SJSA1 (cell line): ENCODE measurements at regions not wholly inside any gene's neighbourhood (a gene's known extent, or its start where the extent isn't known, plus 50 kb on each side); places are given as distances from the start of the nearest gene placed in this dataset.

Source experiments
- DNase-seq, 2 experiments: peaks; one replicate each; pipeline ENCODE4 v3.0.0-alpha.2; 2015 to 2020; ENCODE audit warnings: low spot score in 2 of 2, low read depth in 1 of 2
- H3K27ac ChIP-seq: fragments of 250-450 bp; sonication (Bioruptor Pico); 2 replicates; pipeline ENCODE4 v1.5.1; 2020; ENCODE audit warnings: mild to moderate bottlenecking, moderate library complexity
- H3K27me3 ChIP-seq: fragments of 250-450 bp; sonication (Bioruptor Pico); replicated peaks from 2 replicates; pipeline ENCODE4 v1.5.1; 2020; ENCODE audit warnings: mild to moderate bottlenecking, moderate library complexity
- H3K36me3 ChIP-seq: fragments of 250-450 bp; sonication (Bioruptor Pico); 2 replicates; pipeline ENCODE4 v1.5.1; 2020; ENCODE audit warnings: mild to moderate bottlenecking
- H3K4me1 ChIP-seq: fragments of 250-450 bp; sonication (Bioruptor Pico); replicated peaks from 2 replicates; pipeline ENCODE4 v1.6.1; 2021; ENCODE audit warnings: mild to moderate bottlenecking
- H3K4me3 ChIP-seq: fragments of 250-450 bp; sonication (Bioruptor Pico); 2 replicates; pipeline ENCODE4 v1.5.1; 2020; ENCODE audit warnings: mild to moderate bottlenecking
- H3K9me3 ChIP-seq: fragments of 250-450 bp; sonication (Bioruptor Pico); replicated peaks from 2 replicates; pipeline ENCODE4 v1.5.1; 2020; ENCODE audit warnings: mild to moderate bottlenecking

GRCh38 chr15:46456456-46456855, 821.6 kb downstream of the SQOR start:
- no peak for DNase-seq
- Histone ChIP-seq H3K4me3 (no peak overlapping the region), H3K27ac (no peak overlapping the region), H3K27me3 (no peaks in the 10 kb centered on the region), H3K4me1 (no peaks in the 10 kb centered on the region), H3K9me3 (0 out of 2 replicates have a peak, but pooled peaks cover 3% of the 10 kb centered on the region), H3K36me3 (no peaks in the 10 kb centered on the region)

GRCh38 chr15:46460431-46461094, 825.7 kb downstream of the SQOR start:
- no peak overlapping the region for H3K27ac ChIP-seq
- no peak overlapping the region for H3K4me3 ChIP-seq

GRCh38 chr15:46461416-46461815, 826.6 kb downstream of the SQOR start:
- DNase-seq: no peak
- Histone ChIP-seq H3K27ac (no peak overlapping the region), H3K36me3 (no peaks in the 10 kb centered on the region), H3K27me3 (no peaks in the 10 kb centered on the region), H3K4me1 (no peaks in the 10 kb centered on the region), H3K9me3 (no peaks in the 10 kb centered on the region; the same call in 1 of the 2 replicates), H3K4me3 (no peak overlapping the region)

More at GRCh38 chr15:46460431-46461094, 825.7 kb downstream of the SQOR start:
- no peaks in the 10 kb centered on the region; the same call in 1 of the 2 replicates for H3K9me3 ChIP-seq
- DNase-seq: no peak
- no peaks in the 10 kb centered on the region for H3K36me3 ChIP-seq
- H3K27me3 ChIP-seq: no peaks in the 10 kb centered on the region
- H3K4me1 ChIP-seq: no peaks in the 10 kb centered on the region

- H3K36me3 ChIP-seq: no peaks in the 10 kb centered on the region
- no peaks in the 10 kb centered on the region; the same call in 1 of the 2 replicates for H3K9me3 ChIP-seq
- no peak for DNase-seq
- no peak overlapping the region for H3K4me3 ChIP-seq
- H3K27me3 ChIP-seq: no peaks in the 10 kb centered on the region
- no peaks in the 10 kb centered on the region for H3K4me1 ChIP-seq
- no peak overlapping the region for H3K27ac ChIP-seq
These were observed 832.2 kb downstream of the SQOR start for GRCh38 chr15:46467041-46467440.

- H3K4me1 ChIP-seq: no peaks in the 10 kb centered on the region
These were observed 836.3 kb downstream of the SQOR start for GRCh38 chr15:46471096-46471495.

GRCh38 chr15:46489276-46489675, 854.4 kb downstream of the SQOR start:
- H3K36me3 ChIP-seq: no peaks in the 10 kb centered on the region
- no peak overlapping the region for H3K27ac ChIP-seq
- H3K27me3 ChIP-seq: no peaks in the 10 kb centered on the region
- DNase-seq: no peak
- H3K4me3 ChIP-seq: no peak overlapping the region
- no peaks in the 10 kb centered on the region for H3K9me3 ChIP-seq
- H3K4me1 ChIP-seq: no peaks in the 10 kb centered on the region

More at GRCh38 chr15:46471096-46471495, 836.3 kb downstream of the SQOR start:
- Histone ChIP-seq H3K27me3 (no peaks in the 10 kb centered on the region), H3K27ac (no peak overlapping the region), H3K9me3 (no peaks in the 10 kb centered on the region; the same call in 1 of the 2 replicates), H3K36me3 (no peaks in the 10 kb centered on the region), H3K4me3 (no peak overlapping the region)
- no peak for DNase-seq

- Histone ChIP-seq H3K36me3 (no peaks in the 10 kb centered on the region), H3K9me3 (no peaks in the 10 kb centered on the region; the same call in 1 of the 2 replicates), H3K27ac (no peak overlapping the region), H3K4me3 (no peak overlapping the region), H3K27me3 (no peaks in the 10 kb centered on the region), H3K4me1 (no peaks in the 10 kb centered on the region)
- DNase-seq: no peak
These were observed 861.8 kb downstream of the SQOR start for GRCh38 chr15:46496491-46497115.

- no peak for DNase-seq
- Histone ChIP-seq H3K36me3 (no peaks in the 10 kb centered on the region), H3K4me1 (no peaks in the 10 kb centered on the region), H3K9me3 (no peaks in the 10 kb centered on the region; the same call in 1 of the 2 replicates), H3K27ac (no peak overlapping the region), H3K4me3 (no peak overlapping the region), H3K27me3 (no peaks in the 10 kb centered on the region)
These were observed 867.8 kb downstream of the SQOR start for GRCh38 chr15:46502667-46503066.

- Histone ChIP-seq H3K4me1 (no peaks in the 10 kb centered on the region), H3K9me3 (no peaks in the 10 kb centered on the region), H3K27me3 (no peaks in the 10 kb centered on the region), H3K36me3 (no peaks in the 10 kb centered on the region), H3K27ac (no peak overlapping the region), H3K4me3 (no peak overlapping the region)
- no peak for DNase-seq
These were observed 883.6 kb downstream of the SQOR start for GRCh38 chr15:46518381-46518780.

GRCh38 chr15:46523701-46524100, 888.9 kb downstream of the SQOR start:
- H3K4me3 ChIP-seq: no peak overlapping the region
- no peaks in the 10 kb centered on the region for H3K9me3 ChIP-seq
- H3K36me3 ChIP-seq: no peaks in the 10 kb centered on the region
- DNase-seq: no peak
- no peaks in the 10 kb centered on the region for H3K4me1 ChIP-seq
- no peaks in the 10 kb centered on the region for H3K27me3 ChIP-seq
- no peak overlapping the region for H3K27ac ChIP-seq

- Histone ChIP-seq H3K4me3 (no peak overlapping the region), H3K27me3 (no peaks in the 10 kb centered on the region), H3K4me1 (no peaks in the 10 kb centered on the region), H3K9me3 (no peaks in the 10 kb centered on the region), H3K36me3 (no peaks in the 10 kb centered on the region), H3K27ac (no peak overlapping the region)
- no peak for DNase-seq
These were observed 891.3 kb downstream of the SQOR start for GRCh38 chr15:46525984-46526725.

GRCh38 chr15:46526726-46527110, 891.9 kb downstream of the SQOR start:
- no peak overlapping the region for H3K4me3 ChIP-seq
- H3K9me3 ChIP-seq: no peaks in the 10 kb centered on the region
- H3K27ac ChIP-seq: no peak overlapping the region
- no peaks in the 10 kb centered on the region for H3K36me3 ChIP-seq
- no peak for DNase-seq
- no peaks in the 10 kb centered on the region for H3K4me1 ChIP-seq
- H3K27me3 ChIP-seq: no peaks in the 10 kb centered on the region

- no peaks in the 10 kb centered on the region for H3K4me1 ChIP-seq
- H3K27me3 ChIP-seq: no peaks in the 10 kb centered on the region
- H3K9me3 ChIP-seq: no peaks in the 10 kb centered on the region
- H3K4me3 ChIP-seq: no peak overlapping the region
- H3K27ac ChIP-seq: no peak overlapping the region
- no peaks in the 10 kb centered on the region for H3K36me3 ChIP-seq
- DNase-seq: no peak
These were observed 908.8 kb downstream of the SQOR start for GRCh38 chr15:46543626-46544025.

- no peak overlapping the region for H3K27ac ChIP-seq
These were observed 914.2 kb downstream of the SQOR start for GRCh38 chr15:46548989-46549388.

More at GRCh38 chr15:46548989-46549388, 914.2 kb downstream of the SQOR start:
- no peaks in the 10 kb centered on the region for H3K36me3 ChIP-seq
- H3K4me1 ChIP-seq: no peaks in the 10 kb centered on the region
- H3K9me3 ChIP-seq: no peaks in the 10 kb centered on the region; the same call in 1 of the 2 replicates
- no peak overlapping the region for H3K4me3 ChIP-seq
- H3K27me3 ChIP-seq: no peaks in the 10 kb centered on the region
- no peak for DNase-seq
